Activated naive CD4-positive, alpha-beta T cell treated with anti-CD3 and anti-CD28 coated beads for 36 hours (primary cell): ENCODE measurements at regions not wholly inside any gene's neighbourhood (a gene's known extent, or its start where the extent isn't known, plus 50 kb on each side); places are given as distances from the start of the nearest gene placed in this dataset.

Experiments
- CTCF ChIA-PET: fragments of 350-600 bp; sonication (Branson Sonifier 250); formaldehyde crosslinking; loops from one replicate; lab custom pipeline; 2021; ENCODE audit warnings: antibody characterized with exemption; lab: Charles Lee
- DNase-seq: peaks from one replicate; pipeline ENCODE4 v3.0.0-alpha.2; 2020
- H3K27ac Mint-ChIP-seq: one replicate; pipeline ENCODE4 v1.8.0; 2021; ENCODE audit warnings: mild to moderate bottlenecking, mixed read lengths
- H3K27me3 Mint-ChIP-seq: one replicate; pipeline ENCODE4 v1.8.0; 2021; ENCODE audit warnings: low read depth, mixed read lengths
- H3K36me3 Mint-ChIP-seq: one replicate; pipeline ENCODE4 v1.8.0; 2021; ENCODE audit warnings: low read depth, mixed read lengths
- H3K4me1 Mint-ChIP-seq: one replicate; pipeline ENCODE4 v1.8.0; 2021; ENCODE audit warnings: low read depth, mixed read lengths
- H3K4me3 Mint-ChIP-seq: one replicate; pipeline ENCODE4 v1.8.0; 2021; ENCODE audit warnings: mild to moderate bottlenecking, moderate library complexity, mixed read lengths
- H3K9me3 Mint-ChIP-seq: one replicate; pipeline ENCODE4 v1.8.0; 2021; ENCODE audit warnings: mixed read lengths
- intact Hi-C: fragments of 100-400 bp; cut with micrococcal nuclease; formaldehyde crosslinking; loops from one replicate; pipeline ENCODE4 v1.15.1; 2023

- CTCF ChIA-PET: no interaction called here
- DNase-seq: no peak
- Mint-ChIP-seq H3K4me1 (no peaks in the 10 kb centered on the region), H3K27me3 (no peaks in the 10 kb centered on the region), H3K4me3 (no peak overlapping the region), H3K9me3 (no peaks in the 10 kb centered on the region), H3K36me3 (no peaks in the 10 kb centered on the region), H3K27ac (no peak overlapping the region)
- intact Hi-C loops: no loop called here
Measured at GRCh38 chr3:110381992-110382391, 689.6 kb upstream of the NECTIN3 start.

- Mint-ChIP-seq H3K27ac (no peak overlapping the region), H3K4me3 (no peak overlapping the region), H3K36me3 (no peaks in the 10 kb centered on the region), H3K4me1 (no peaks in the 10 kb centered on the region), H3K27me3 (no peaks in the 10 kb centered on the region), H3K9me3 (no peaks in the 10 kb centered on the region)
- CTCF ChIA-PET: no interaction called here
- DNase-seq: no peak
- intact Hi-C loops: no loop called here
Measured at GRCh38 chr3:110383356-110383755, 688.3 kb upstream of the NECTIN3 start.

GRCh38 chr3:110384601-110385000 lies 687.0 kb upstream of the NECTIN3 start:
- no peaks in the 10 kb centered on the region for H3K27me3 Mint-ChIP-seq
- H3K36me3 Mint-ChIP-seq: no peaks in the 10 kb centered on the region
- intact Hi-C loops: no loop called here
- no peak overlapping the region for H3K27ac Mint-ChIP-seq
- H3K9me3 Mint-ChIP-seq: no peaks in the 10 kb centered on the region
- H3K4me1 Mint-ChIP-seq: no peaks in the 10 kb centered on the region
- no peak for DNase-seq
- CTCF ChIA-PET: no interaction called here
- H3K4me3 Mint-ChIP-seq: no peak overlapping the region

- DNase-seq: no peak
- intact Hi-C loops: no loop called here
- Mint-ChIP-seq H3K9me3 (no peaks in the 10 kb centered on the region), H3K27ac (no peak overlapping the region), H3K36me3 (no peaks in the 10 kb centered on the region), H3K4me1 (no peaks in the 10 kb centered on the region), H3K27me3 (peaks cover 3% of the 10 kb centered on the region), H3K4me3 (no peak overlapping the region)
- CTCF ChIA-PET: no interaction called here
Measured at GRCh38 chr3:110389005-110389404, 682.6 kb upstream of the NECTIN3 start.

- Mint-ChIP-seq H3K4me1 (no peaks in the 10 kb centered on the region), H3K9me3 (no peaks in the 10 kb centered on the region), H3K4me3 (no peak overlapping the region), H3K36me3 (no peaks in the 10 kb centered on the region), H3K27me3 (peaks cover 3% of the 10 kb centered on the region), H3K27ac (no peak overlapping the region)
- no peak for DNase-seq
- intact Hi-C loops: no loop called here
- CTCF ChIA-PET: no interaction called here
Measured at GRCh38 chr3:110390372-110390771, 681.2 kb upstream of the NECTIN3 start.

- peaks cover 3% of the 10 kb centered on the region for H3K27me3 Mint-ChIP-seq
- H3K9me3 Mint-ChIP-seq: no peaks in the 10 kb centered on the region
- no peaks in the 10 kb centered on the region for H3K36me3 Mint-ChIP-seq
- no peak for DNase-seq
- H3K4me1 Mint-ChIP-seq: no peaks in the 10 kb centered on the region
- no peak overlapping the region for H3K4me3 Mint-ChIP-seq
- intact Hi-C loops: no loop called here
- CTCF ChIA-PET: no interaction called here
- H3K27ac Mint-ChIP-seq: no peak overlapping the region
Measured at GRCh38 chr3:110391042-110391441, 680.6 kb upstream of the NECTIN3 start.

GRCh38 chr3:110391640-110392395 lies 679.8 kb upstream of the NECTIN3 start:
- intact Hi-C loops: no loop called here
- no peaks in the 10 kb centered on the region for H3K36me3 Mint-ChIP-seq
- no peaks in the 10 kb centered on the region for H3K9me3 Mint-ChIP-seq
- no peak overlapping the region for H3K4me3 Mint-ChIP-seq
- CTCF ChIA-PET: no interaction called here
- no peak overlapping the region for H3K27ac Mint-ChIP-seq
- DNase-seq: no peak
- H3K27me3 Mint-ChIP-seq: peaks cover 3% of the 10 kb centered on the region
- no peaks in the 10 kb centered on the region for H3K4me1 Mint-ChIP-seq

GRCh38 chr3:110393941-110394340 lies 677.7 kb upstream of the NECTIN3 start:
- Mint-ChIP-seq H3K27me3 (peaks cover 3% of the 10 kb centered on the region), H3K36me3 (no peaks in the 10 kb centered on the region), H3K4me1 (no peaks in the 10 kb centered on the region), H3K4me3 (no peak overlapping the region), H3K9me3 (no peaks in the 10 kb centered on the region), H3K27ac (no peak overlapping the region)
- DNase-seq: no peak
- CTCF ChIA-PET: no interaction called here
- intact Hi-C loops: no loop called here

- intact Hi-C loops: no loop called here
- DNase-seq: no peak
- Mint-ChIP-seq H3K36me3 (no peaks in the 10 kb centered on the region), H3K27ac (no peak overlapping the region), H3K4me1 (no peaks in the 10 kb centered on the region), H3K4me3 (no peak overlapping the region), H3K27me3 (no peaks in the 10 kb centered on the region), H3K9me3 (peaks cover 7% of the 10 kb centered on the region)
- CTCF ChIA-PET: no interaction called here
Measured at GRCh38 chr3:110397115-110397514, 674.5 kb upstream of the NECTIN3 start.

GRCh38 chr3:110400315-110400714 lies 671.3 kb upstream of the NECTIN3 start:
- Mint-ChIP-seq H3K27ac (no peak overlapping the region), H3K9me3 (peaks cover 7% of the 10 kb centered on the region), H3K27me3 (peaks cover 2% of the 10 kb centered on the region), H3K4me1 (no peaks in the 10 kb centered on the region), H3K36me3 (no peaks in the 10 kb centered on the region), H3K4me3 (no peak overlapping the region)
- DNase-seq: no peak
- intact Hi-C loops: no loop called here
- CTCF ChIA-PET: no interaction called here

- peaks cover 2% of the 10 kb centered on the region for H3K27me3 Mint-ChIP-seq
- H3K4me3 Mint-ChIP-seq: no peak overlapping the region
- H3K4me1 Mint-ChIP-seq: no peaks in the 10 kb centered on the region
- no peak overlapping the region for H3K27ac Mint-ChIP-seq
- CTCF ChIA-PET: interaction anchor here (1.2 kb wide), 1 partner anchor 101 kb away, joined by 3 read pairs; no protein-coding TSS in a partner anchor
- no peaks in the 10 kb centered on the region for H3K36me3 Mint-ChIP-seq
- intact Hi-C loops: no loop called here
- peaks cover 2% of the 10 kb centered on the region for H3K9me3 Mint-ChIP-seq
- DNase-seq: no peak
Measured at GRCh38 chr3:110405830-110406585, 665.6 kb upstream of the NECTIN3 start.

- H3K27me3 Mint-ChIP-seq: peaks cover 5% of the 10 kb centered on the region
- CTCF ChIA-PET: no interaction called here
- H3K4me3 Mint-ChIP-seq: no peak overlapping the region
- intact Hi-C loops: no loop called here
- H3K36me3 Mint-ChIP-seq: no peaks in the 10 kb centered on the region
- H3K27ac Mint-ChIP-seq: no peak overlapping the region
- H3K9me3 Mint-ChIP-seq: no peaks in the 10 kb centered on the region
- no peaks in the 10 kb centered on the region for H3K4me1 Mint-ChIP-seq
- no peak for DNase-seq
Measured at GRCh38 chr3:110413266-110413665, 658.4 kb upstream of the NECTIN3 start.
